OCI-LY7 (cell line): ENCODE measurements at regions not wholly inside any gene's neighbourhood (a gene's known extent, or its start where the extent isn't known, plus 50 kb on each side); places are given as distances from the start of the nearest gene placed in this dataset.
"Not testable (repeated sequence)": the region's sequence is repeated elsewhere in the genome, so short reads cannot be mapped to it uniquely, and the experiment has no call there.

ENCODE experiments used
- BruUV-seq: library from RNA; stranded (reverse); fragments of 400-500 nt; replicated peaks from 2 replicates; lab custom pipeline; 2021; lab: Mats Ljungman, UMichigan
- CTCF ChIA-PET: fragments of 300-600 bp; sonication (Branson Sonifier 250); formaldehyde crosslinking; loops from one replicate; lab custom pipeline; 2022; ENCODE audit warnings: antibody characterized with exemption; ENCODE audit not compliant: unreplicated experiment; lab: Charles Lee
- POLR2A ChIA-PET: fragments of 300-600 bp; sonication (Branson Sonifier 250); formaldehyde crosslinking; loops from one replicate; lab custom pipeline; 2022; ENCODE audit warnings: antibody characterized with exemption; lab: Charles Lee
- DNase-seq: peaks from one replicate; pipeline ENCODE4 v3.0.0-alpha.2; 2015; ENCODE audit warnings: low spot score
- H2AFZ ChIP-seq: fragments of 200-600 bp; sonication (generic), shearing (Covaris generic); 2 replicates; pipeline ENCODE4 v1.6.1; 2014; ENCODE audit warnings: mild to moderate bottlenecking, antibody characterized with exemption, low read length, moderate library complexity
- H3K27ac ChIP-seq: fragments of 200-600 bp; sonication (generic); 2 replicates; pipeline ENCODE4 v1.5.1; 2014; ENCODE audit warnings: mixed run types, low read depth, mild to moderate bottlenecking, moderate library complexity, low read length, inconsistent platforms; ENCODE audit not compliant: poor library complexity, severe bottlenecking
- H3K36me3 ChIP-seq: fragments of 200-600 bp; sonication (generic); 2 replicates; pipeline ENCODE4 v1.6.1; 2014; ENCODE audit warnings: mild to moderate bottlenecking, antibody characterized with exemption, low read length, moderate library complexity, mixed read lengths; ENCODE audit not compliant: insufficient read depth
- H3K4me1 ChIP-seq: fragments of 200-600 bp; sonication (generic); 2 replicates; pipeline ENCODE4 v1.5.1; 2014; ENCODE audit warnings: mild to moderate bottlenecking, low read length; ENCODE audit not compliant: insufficient read depth, poor library complexity, severe bottlenecking
- H3K4me2 ChIP-seq: fragments of 200-600 bp; sonication (generic); 2 replicates; pipeline ENCODE4 v1.6.1; 2014; ENCODE audit warnings: mild to moderate bottlenecking, low read length
- H3K4me3 ChIP-seq: fragments of 200-600 bp; sonication (generic); 2 replicates; pipeline ENCODE4 v1.5.1; 2014; ENCODE audit warnings: mild to moderate bottlenecking, low read depth, low read length; ENCODE audit not compliant: poor library complexity, severe bottlenecking
- H3K79me2 ChIP-seq: fragments of 200-600 bp; sonication (generic); 2 replicates; pipeline ENCODE4 v1.6.1; 2016; ENCODE audit warnings: low read depth, mild to moderate bottlenecking, low read length, moderate library complexity, mixed read lengths; ENCODE audit not compliant: insufficient read depth
- H3K9me2 ChIP-seq: fragments of 200-600 bp; sonication (generic); 2 replicates; pipeline ENCODE4 v1.6.1; 2016; ENCODE audit warnings: mild to moderate bottlenecking, low read length, mixed read lengths; ENCODE audit not compliant: insufficient read depth
- H3K9me3 ChIP-seq: fragments of 200-600 bp; sonication (generic); 2 replicates; pipeline ENCODE4 v1.6.1; 2014; ENCODE audit warnings: mild to moderate bottlenecking, mixed run types, low read length, mixed read lengths
- H4K20me1 ChIP-seq: fragments of 200-600 bp; sonication (generic); 2 replicates; pipeline ENCODE4 v1.6.1; 2014; ENCODE audit warnings: mild to moderate bottlenecking, antibody characterized with exemption, low read length, moderate library complexity, mixed read lengths; ENCODE audit not compliant: insufficient read depth
- CTCF ChIP-seq: fragments of 200-600 bp; sonication (generic); conservative IDR thresholded peaks from 2 replicates; pipeline ENCODE4 v1.5.1; 2014; ENCODE audit warnings: mild to moderate bottlenecking, antibody characterized with exemption, low read length, moderate library complexity, mixed read lengths
- EZH2phosphoT487 ChIP-seq: fragments of 200-600 bp; sonication (generic); IDR thresholded peaks from 2 replicates; pipeline ENCODE4 v1.6.1; 2018; ENCODE audit warnings: low read depth, borderline replicate concordance, mild to moderate bottlenecking, mixed run types, antibody characterized with exemption, low read length, moderate library complexity, mixed read lengths
- intact Hi-C: fragments of 100-400 bp; cut with micrococcal nuclease; formaldehyde crosslinking; loops from one replicate; pipeline ENCODE4 v1.10.0; 2022; ENCODE audit not compliant: unreplicated experiment

GRCh38 chr6:22367346-22367745 is 70.5 kb upstream of the PRL start:
- no peaks in the 10 kb centered on the region for H3K9me3 ChIP-seq
- TF ChIP-seq CTCF (no peak), EZH2phosphoT487 (no peak)
- no peak for DNase-seq
- no peaks in the 10 kb centered on the region for H3K4me1 ChIP-seq
- no peak overlapping the region for H3K27ac ChIP-seq
- H2AFZ ChIP-seq: no peak overlapping the region
- ChIA-PET POLR2A (interaction anchor here (0.5 kb wide), 1 partner anchor 703 kb away, joined by 6 read pairs; no protein-coding TSS in a partner anchor), CTCF (no interaction called here)
- H3K79me2 ChIP-seq: no peaks in the 10 kb centered on the region
- intact Hi-C loops: no loop called here
- no peaks in the 10 kb centered on the region for H3K9me2 ChIP-seq
- no peaks in the 10 kb centered on the region for H3K36me3 ChIP-seq
- BruUV-seq: no TSS peak
- no peak overlapping the region for H3K4me2 ChIP-seq
- no peaks in the 10 kb centered on the region for H4K20me1 ChIP-seq
- H3K4me3 ChIP-seq: no peak overlapping the region

GRCh38 chr6:22368794-22369193 is 72.0 kb upstream of the PRL start:
- H3K4me3 ChIP-seq: no peak overlapping the region
- BruUV-seq: no TSS peak
- H3K4me2 ChIP-seq: no peak overlapping the region
- no peaks in the 10 kb centered on the region for H3K36me3 ChIP-seq
- TF ChIP-seq CTCF (no peak), EZH2phosphoT487 (no peak)
- no peaks in the 10 kb centered on the region for H3K9me2 ChIP-seq
- H3K79me2 ChIP-seq: no peaks in the 10 kb centered on the region
- CTCF ChIA-PET: no interaction called here
- intact Hi-C loops: no loop called here
- H3K27ac ChIP-seq: no peak overlapping the region
- POLR2A ChIA-PET: no interaction called here
- no peaks in the 10 kb centered on the region for H3K9me3 ChIP-seq
- no peaks in the 10 kb centered on the region for H3K4me1 ChIP-seq
- H4K20me1 ChIP-seq: no peaks in the 10 kb centered on the region
- no peak for DNase-seq
- no peak overlapping the region for H2AFZ ChIP-seq

GRCh38 chr6:22372922-22373321 is 76.1 kb upstream of the PRL start:
- CTCF ChIA-PET: no interaction called here
- Histone ChIP-seq H3K27ac (no peak overlapping the region), H3K9me2 (no peaks in the 10 kb centered on the region), H3K4me3 (no peak overlapping the region), H3K4me2 (no peak overlapping the region), H3K36me3 (no peaks in the 10 kb centered on the region), H4K20me1 (no peaks in the 10 kb centered on the region), H3K9me3 (no peaks in the 10 kb centered on the region), H3K79me2 (no peaks in the 10 kb centered on the region), H2AFZ (no peak overlapping the region), H3K4me1 (no peaks in the 10 kb centered on the region)
- intact Hi-C loops: no loop called here
- BruUV-seq: no TSS peak
- POLR2A ChIA-PET: interaction anchor here (0.7 kb wide), 1 partner anchor 56 kb away, joined by 3 read pairs; no protein-coding TSS in a partner anchor
- no peak for DNase-seq
- TF ChIP-seq EZH2phosphoT487: no peak
- no peak for TF ChIP-seq CTCF

- BruUV-seq, H3K4me3 ChIP-seq, H3K4me2 ChIP-seq, intact Hi-C loops, DNase-seq, H2AFZ ChIP-seq, H3K9me2 ChIP-seq, CTCF ChIA-PET, H3K27ac ChIP-seq, H3K4me1 ChIP-seq, H4K20me1 ChIP-seq, H3K79me2 ChIP-seq, H3K36me3 ChIP-seq, H3K9me3 ChIP-seq, POLR2A ChIA-PET: not testable (repeated sequence)
Observed at GRCh38 chr6:22374950-22375349, 78.1 kb upstream of the PRL start.

GRCh38 chr6:22376293-22376692 is 79.5 kb upstream of the PRL start:
- H3K79me2 ChIP-seq, POLR2A ChIA-PET, H3K36me3 ChIP-seq, H3K9me2 ChIP-seq, H4K20me1 ChIP-seq, intact Hi-C loops, DNase-seq, H3K4me3 ChIP-seq, H3K4me2 ChIP-seq, H3K9me3 ChIP-seq, CTCF ChIA-PET, H3K4me1 ChIP-seq, H2AFZ ChIP-seq, H3K27ac ChIP-seq, BruUV-seq: not testable (repeated sequence)
